ENCODE measurements at regions not wholly inside any gene's neighbourhood (a gene's known extent, or its start where the extent isn't known, plus 50 kb on each side); places are given as distances from the start of the nearest gene placed in this dataset.

- DNase-seq = no peak
These were observed 275.1 kb upstream of the MAP3K1 start for GRCh38 chr5:56540266-56540665.

GRCh38 chr5:56538580-56538979 is 276.8 kb upstream of the MAP3K1 start:
- no peak for DNase-seq

GRCh38 chr5:56535347-56535746 is 280.0 kb upstream of the MAP3K1 start:
- DNase-seq = no peak

- no peak for DNase-seq
These were observed 281.1 kb upstream of the MAP3K1 start for GRCh38 chr5:56534102-56534829.

GRCh38 chr5:56532466-56532865 is 282.9 kb upstream of the MAP3K1 start:
- DNase-seq = no peak

- DNase-seq = no peak
These were observed 284.7 kb upstream of the MAP3K1 start for GRCh38 chr5:56530626-56531138.

GRCh38 chr5:56529666-56530430 is 285.5 kb upstream of the MAP3K1 start:
- no peak for DNase-seq

- DNase-seq = no peak
These were observed 288.2 kb upstream of the MAP3K1 start for GRCh38 chr5:56527174-56527573.

- DNase-seq = no peak
These were observed 290.2 kb upstream of the MAP3K1 start for GRCh38 chr5:56525113-56525512.

GRCh38 chr5:56523790-56524575 is 290.9 kb upstream of the ANKRD55 start:
- DNase-seq = no peak

GRCh38 chr5:56522960-56523359 is 289.8 kb upstream of the ANKRD55 start:
- DNase-seq = no peak

- no peak for DNase-seq
These were observed 289.0 kb upstream of the ANKRD55 start for GRCh38 chr5:56522169-56522568.

- DNase-seq = no peak
These were observed 288.0 kb upstream of the ANKRD55 start for GRCh38 chr5:56520986-56521730.

- DNase-seq = no peak
These were observed 285.7 kb upstream of the ANKRD55 start for GRCh38 chr5:56518820-56519219.

- no peak for DNase-seq
These were observed 283.9 kb upstream of the ANKRD55 start for GRCh38 chr5:56517011-56517416.

- no peak for DNase-seq
These were observed 283.3 kb upstream of the ANKRD55 start for GRCh38 chr5:56516441-56516840.

- DNase-seq = no peak
These were observed 282.9 kb upstream of the ANKRD55 start for GRCh38 chr5:56516035-56516434.

- no peak for DNase-seq
These were observed 281.9 kb upstream of the ANKRD55 start for GRCh38 chr5:56515011-56515410.

- DNase-seq = no peak
These were observed 281.1 kb upstream of the ANKRD55 start for GRCh38 chr5:56514245-56514644.

GRCh38 chr5:56513141-56513540 is 280.0 kb upstream of the ANKRD55 start:
- no peak for DNase-seq

GRCh38 chr5:56512313-56512996 is 279.3 kb upstream of the ANKRD55 start:
- no peak for DNase-seq

GRCh38 chr5:56511326-56511841 is 278.3 kb upstream of the ANKRD55 start:
- no peak for DNase-seq

Measured in effector CD8-positive, alpha-beta T cell (primary cell).